GM19468 (cell line): ENCODE measurements at regions not wholly inside any gene's neighbourhood (a gene's known extent, or its start where the extent isn't known, plus 50 kb on each side); places are given as distances from the start of the nearest gene placed in this dataset.

Source experiments
- ATAC-seq: cut with Tn5 transposase; IDR thresholded peaks from one replicate; pipeline ENCODE4 v1.9.1; 2021; ENCODE audit warnings: mild to moderate bottlenecking, moderate library complexity, moderate number of reproducible peaks; ENCODE audit not compliant: unreplicated experiment; ENCODE audit errors: extremely low read depth

DNA sequence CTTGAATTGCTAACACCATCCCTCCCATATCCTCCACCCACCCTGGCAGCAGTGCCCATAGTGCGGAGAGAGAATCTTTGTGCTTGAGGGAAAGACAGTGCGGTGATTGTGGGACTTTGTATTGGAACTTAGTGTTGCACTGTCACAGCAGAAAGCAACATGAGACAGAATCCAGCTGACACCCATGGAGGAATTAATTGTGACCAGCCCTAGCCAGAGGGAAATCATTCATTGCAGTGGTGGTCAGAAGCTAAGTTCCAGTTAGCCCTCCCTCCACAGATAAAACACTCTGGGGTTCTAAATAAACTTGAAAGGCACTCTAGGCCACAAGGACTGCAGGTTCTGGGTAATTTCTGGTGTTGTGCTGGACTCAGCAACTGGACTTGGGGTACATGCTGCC, 1002.6 kb downstream of the TMTC2 start:
- no peak for ATAC-seq

DNA sequence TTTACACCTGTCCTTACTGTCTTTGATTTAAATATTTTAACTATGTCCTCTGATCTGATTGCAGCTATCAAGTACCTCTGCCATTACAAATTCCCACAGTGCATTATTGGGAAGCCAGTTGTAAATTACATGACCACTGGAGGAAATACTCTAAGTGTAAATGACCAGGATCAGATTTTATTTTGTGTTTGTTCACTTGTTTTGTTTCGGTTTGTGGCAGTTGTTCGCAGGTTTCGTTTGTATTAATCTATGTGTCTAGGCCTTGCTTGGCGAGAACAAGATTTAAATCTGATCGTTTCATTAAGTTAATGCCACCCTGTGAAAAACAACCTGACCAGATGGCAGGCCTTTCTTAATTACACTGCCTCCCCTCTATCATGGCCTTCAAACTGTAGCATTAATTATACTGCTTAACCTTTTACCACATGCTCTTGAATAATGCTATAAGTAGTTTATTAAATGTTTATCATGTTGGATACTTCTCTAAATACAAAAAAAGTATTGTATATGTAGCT, 990.1 kb downstream of the TMTC2 start:
- ATAC-seq: no peak

DNA sequence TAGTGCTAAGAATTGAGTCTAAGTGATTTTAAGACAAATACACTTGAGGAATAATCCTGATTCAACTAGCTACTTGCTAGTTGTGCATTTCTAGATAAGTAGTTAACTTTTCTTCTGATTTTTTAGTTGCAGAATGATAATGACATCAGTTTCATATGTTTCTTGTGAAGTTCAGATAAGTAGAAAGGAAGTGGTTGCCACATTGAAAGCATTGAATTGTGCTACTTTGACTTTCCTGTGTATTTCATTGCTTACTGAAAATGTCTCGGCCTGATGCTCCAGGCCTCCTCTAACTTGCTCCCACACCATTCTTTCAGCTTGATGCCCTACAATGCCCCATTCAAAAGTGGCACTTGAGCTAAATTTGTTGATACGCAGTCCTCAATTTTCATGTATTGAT, 980.0 kb downstream of the TMTC2 start:
- no peak for ATAC-seq

DNA sequence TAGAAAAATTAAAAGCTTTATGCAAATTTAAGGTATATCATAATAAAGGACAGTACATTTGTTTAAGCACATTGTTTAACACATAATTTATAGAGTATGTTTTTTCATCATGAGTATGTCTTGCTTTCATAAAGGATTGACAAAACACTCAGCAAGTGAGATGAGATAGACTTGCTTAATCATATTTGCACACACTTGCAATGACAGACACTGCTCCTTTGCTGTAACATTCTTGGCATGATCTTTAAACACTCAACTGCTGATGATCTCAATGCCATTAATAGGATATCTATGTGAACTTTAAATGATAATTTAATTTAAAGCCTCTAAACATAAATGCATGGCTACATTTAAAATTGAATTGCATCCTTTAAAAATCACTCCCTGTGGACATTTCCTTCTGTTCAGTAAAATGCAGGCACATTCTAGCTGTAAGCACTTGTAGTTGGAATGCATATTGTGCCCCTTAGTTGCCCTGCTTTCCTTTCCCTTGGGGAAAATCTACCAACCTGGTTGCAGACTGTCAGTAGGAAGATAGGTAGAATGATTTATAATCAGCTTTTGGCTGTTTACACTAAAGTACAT, 979.0 kb downstream of the TMTC2 start:
- ATAC-seq: no peak

DNA sequence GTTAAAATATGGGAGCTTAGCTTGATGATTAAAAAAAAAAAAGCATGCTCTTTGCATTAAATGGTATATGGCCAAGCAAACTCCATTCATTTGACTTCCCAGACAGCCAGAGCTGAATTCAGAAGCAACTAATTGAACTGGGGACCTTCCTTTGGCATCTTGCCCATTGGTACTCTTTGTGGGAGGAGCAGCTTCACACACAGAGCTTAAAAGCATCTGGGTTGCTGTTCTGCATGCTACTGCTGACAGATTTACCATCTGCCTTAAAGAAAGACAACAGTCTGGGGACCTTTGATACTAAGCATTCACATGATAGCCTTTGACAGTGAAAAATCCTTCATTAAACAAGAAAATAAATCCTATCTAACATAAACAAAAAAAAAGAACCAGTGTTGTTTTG, 977.9 kb downstream of the TMTC2 start:
- ATAC-seq: no peak

DNA sequence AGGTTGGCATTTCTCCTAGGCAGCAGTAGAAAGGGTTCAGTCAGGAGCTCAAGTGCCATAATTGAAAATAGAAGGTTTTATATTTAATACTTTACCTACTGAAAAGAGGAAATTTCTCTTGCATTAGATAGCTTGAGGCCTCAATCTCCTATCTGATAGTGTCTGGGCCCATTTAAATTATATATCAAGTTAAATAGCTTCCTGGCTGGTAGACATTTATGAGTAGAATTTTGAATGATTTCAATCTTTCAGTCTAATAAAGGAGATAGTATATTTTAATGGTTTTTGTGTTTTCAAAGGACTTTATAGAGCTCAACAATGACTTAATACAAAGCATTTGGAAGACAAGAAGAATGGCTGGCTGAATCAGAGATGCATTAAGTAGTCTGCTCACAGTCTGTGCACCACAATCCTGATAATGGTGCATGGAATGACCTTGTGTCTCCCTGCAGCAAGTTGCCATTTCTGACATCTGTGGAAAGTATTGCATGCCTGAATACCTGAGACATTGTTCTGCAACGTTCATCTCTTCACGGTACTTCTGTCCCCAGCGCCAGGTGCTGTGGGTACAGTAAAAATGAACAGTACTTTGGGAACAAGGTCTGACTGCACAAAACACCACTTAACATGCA, 974.1 kb downstream of the TMTC2 start:
- ATAC-seq: no peak

DNA sequence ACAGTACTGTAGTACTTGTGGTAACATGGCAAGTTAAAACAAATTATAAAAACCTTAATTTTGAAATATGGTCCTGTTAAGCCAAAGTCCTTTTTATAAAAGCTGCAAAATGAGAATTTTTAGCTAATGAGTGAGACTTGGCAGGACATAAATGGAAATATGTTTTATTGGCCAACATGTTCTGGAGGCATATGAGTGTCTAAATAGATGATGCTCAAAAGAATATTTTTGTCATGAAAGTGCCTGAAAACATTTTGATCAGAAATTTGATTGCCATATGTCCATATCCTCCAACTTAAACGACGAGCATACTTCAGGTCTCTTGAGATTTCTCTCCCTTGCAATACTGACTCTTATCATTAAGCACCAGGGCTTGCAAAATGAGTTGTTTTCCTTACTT, 972.6 kb downstream of the TMTC2 start:
- no peak for ATAC-seq

DNA sequence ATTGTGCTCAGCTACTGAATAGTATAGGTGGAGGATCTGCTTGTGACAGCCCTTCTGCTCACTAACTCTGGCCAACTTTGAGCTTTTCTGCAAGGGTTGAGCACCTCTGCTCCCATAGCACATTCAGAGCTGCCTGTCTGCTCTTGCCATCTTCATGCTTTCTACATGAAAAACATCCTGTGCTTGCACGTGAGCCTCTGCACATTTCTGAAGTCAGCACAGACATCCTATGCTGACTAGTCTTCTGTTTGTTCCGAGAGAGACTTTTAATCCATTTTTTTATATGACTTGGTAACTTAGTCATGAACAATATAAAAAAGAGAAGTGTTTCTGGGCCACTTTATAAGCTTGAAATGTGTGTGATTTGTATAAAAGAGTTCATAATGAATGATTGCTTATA, 969.3 kb downstream of the TMTC2 start:
- no peak for ATAC-seq

DNA sequence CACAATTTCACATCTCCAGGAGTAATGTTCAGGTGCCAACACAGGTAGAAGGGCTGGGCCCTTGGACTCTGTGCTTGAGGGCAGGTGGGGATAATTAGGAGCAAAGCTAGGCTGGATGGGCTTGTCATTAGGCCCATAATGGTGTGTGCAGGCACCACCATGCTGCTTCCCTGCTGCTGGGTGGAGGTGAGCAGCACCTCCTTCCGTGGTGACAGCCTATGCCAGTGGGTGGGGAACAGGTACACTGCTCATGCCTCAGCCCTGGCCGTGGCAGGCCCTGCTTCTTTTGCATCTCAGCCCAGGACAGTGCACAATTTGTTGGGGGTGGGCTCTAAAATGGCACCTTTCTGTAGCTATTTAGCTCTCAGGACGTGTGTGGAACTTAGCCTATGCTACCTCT, 955.5 kb downstream of the TMTC2 start:
- ATAC-seq: no peak

DNA sequence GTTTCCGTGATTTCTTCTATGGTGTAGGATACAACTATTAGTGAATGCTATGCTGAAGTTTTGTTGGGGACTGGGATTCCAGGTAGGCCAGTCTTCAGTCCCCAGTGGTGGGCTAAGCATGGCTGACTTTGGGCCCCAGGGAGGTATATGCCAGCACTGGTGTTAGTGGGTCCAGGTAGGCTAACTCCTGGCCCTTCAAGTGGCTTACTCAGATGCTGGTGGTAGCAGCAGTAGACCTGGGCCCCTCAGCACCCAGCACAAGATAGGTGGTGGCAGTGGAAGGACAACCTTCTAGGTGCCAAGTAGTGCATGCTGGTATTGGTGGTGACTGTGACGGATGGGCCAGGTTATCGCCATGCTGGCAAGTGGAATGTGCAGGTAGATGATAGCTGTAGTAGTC, 955.1 kb downstream of the TMTC2 start:
- no peak for ATAC-seq

DNA sequence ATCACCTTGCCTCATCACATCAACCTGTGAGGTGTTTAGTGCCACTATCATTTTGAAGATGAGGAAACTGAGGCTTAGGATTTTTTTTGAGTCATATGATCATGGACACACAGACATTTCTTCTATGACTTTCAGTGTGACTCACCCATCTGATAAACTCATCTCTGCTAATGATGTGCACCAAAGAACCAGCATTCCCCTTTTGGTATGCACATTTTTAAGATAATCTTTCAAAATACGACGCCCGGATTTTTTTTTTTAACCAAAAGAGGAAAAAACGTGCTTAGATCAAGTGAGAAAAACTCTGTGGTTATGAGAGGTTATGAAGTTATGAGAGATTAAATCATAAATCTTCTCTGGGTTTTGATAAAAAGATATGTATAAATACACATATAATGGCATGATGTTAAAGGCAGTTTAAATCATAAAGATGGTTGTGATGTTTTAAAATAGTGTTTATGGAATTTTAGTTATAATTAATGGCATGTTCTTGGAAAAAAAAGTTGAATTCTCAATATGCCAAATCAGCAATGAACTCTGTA, 948.1 kb downstream of the TMTC2 start:
- no peak for ATAC-seq

DNA sequence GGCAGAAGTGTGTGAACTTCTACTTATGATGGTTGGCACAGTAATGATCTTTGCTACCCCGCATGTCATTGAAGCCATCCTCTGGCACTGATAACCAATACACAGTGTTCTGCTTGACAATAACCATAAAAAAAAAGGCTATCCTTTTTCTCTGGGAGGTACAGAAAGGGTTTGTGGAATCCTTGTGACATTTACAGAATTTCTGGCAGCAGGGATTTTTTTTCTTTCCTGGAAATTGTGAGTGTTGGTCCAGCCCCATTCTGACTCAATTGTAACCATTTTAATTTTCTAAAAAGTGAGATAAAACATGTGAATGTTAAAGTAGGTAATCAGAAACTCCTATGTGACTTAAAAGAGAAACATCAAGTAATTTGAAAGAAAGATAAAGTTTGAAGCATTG, 943.8 kb downstream of the TMTC2 start:
- no peak for ATAC-seq

DNA sequence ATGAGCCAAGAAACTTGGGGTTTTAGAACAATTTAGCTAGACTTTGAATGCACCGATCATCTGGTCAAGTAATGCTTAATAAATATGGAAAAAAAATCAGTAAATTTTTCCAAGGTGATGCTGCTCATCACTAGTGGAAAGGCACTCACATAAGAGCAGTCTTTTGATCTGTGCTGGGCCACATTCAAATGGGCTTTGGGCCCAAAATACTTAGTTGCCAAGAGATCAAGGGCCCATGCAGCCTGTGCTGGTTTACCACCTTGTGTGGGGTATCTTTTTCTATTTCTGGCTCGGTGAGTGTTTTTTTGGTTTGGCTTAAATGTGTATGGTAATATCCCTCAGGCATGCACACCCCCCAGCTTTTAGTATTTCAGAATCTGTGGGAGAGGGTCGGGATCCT, 943.2 kb downstream of the TMTC2 start:
- no peak for ATAC-seq

DNA sequence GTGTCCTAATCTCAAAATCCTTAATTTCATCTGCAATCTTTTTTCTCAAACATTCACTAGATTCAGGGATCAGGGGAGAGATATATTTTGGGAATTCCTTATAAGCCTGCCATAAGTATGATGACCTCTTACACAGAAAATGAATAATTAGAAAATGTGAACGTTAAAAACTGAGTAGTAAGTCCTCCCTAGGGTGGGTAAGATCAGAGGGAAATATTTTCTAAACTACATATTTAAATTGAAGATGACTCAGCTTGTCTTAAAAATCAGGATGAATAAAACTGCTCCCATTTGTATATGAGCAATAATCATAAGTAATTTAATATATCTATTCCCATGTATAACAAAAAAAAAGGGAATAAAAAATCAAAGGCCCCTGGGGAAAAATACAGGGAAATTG, 935.5 kb downstream of the TMTC2 start:
- no peak for ATAC-seq

DNA sequence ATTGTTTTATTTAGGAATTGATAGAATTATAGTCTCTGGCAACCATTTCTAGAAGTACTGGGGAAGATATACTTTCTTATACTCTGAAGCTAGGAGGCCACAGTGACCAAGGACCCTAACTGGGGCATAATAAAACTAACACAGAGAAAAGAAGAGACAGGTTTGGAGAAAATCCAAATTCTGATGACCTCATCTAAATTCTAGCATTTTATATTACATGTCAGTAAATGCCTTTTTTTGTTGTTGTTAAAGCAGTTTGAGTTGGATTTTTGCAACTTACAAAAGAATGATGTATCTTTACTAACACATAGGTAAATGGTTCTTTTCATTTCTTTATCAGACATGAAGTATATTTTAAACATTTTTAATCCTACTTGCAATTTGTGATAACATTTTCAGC, 933.3 kb downstream of the TMTC2 start:
- ATAC-seq: no peak

DNA sequence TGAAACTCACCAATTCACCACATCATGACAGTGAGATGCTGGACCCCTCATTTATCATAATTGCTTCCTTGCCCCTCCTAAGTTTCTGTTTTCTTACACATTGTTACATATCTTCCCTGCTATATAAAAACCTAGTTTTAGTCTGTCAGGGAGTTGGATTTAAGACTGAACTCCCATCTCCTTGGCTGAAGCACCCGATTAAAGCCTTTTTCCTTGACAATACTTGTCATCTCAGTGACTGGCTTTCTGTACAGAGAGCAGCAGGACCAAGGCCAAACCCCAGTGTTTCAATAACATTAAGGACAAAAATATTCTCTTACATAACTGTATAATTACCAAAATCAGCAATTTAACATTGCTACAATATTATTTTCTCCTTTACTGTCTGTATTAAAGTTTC, 928.4 kb downstream of the TMTC2 start:
- ATAC-seq: no peak

DNA sequence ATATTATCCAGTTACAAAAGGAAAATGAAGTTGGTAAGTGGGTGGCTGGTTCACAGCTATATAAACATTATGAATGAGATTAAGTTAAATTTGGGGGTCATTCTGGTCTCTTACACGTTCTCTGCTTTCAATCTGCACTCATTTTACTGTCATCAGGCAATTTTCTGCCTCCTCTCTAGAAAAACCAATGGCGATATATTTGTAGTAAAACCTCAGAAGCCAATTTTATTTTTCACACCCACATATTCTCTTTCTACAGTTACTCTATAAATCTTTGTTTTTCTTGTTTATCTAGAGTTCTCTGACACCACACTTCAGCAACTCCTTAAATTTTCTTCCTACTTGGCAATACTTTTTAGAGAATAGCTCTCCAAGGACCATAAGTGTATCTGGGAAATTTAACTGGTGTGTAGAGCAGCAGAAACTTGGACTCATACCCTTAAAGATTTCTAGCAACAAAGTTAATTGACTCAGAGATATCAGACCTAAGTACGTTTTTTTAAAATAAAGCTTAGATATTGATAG, 926.9 kb downstream of the TMTC2 start:
- no peak for ATAC-seq

DNA sequence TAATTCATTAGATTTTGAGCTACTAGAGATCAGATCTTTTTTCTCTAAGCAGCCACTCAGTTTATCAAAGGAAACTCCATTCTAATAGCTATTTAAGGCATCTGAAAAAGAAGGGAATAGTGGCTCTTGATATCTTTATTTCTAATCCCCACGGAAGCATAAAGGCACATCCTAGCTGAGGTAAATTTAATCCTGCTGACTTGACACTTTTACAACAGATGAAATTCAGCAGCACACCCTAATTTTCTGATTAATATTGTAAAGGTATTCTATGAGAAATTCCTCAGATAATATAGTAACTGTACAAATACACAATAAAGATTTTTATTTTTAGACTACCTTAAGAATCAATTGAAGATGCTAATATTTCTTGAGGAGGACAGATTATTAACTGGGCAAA, 916.4 kb downstream of the TMTC2 start:
- ATAC-seq: no peak

DNA sequence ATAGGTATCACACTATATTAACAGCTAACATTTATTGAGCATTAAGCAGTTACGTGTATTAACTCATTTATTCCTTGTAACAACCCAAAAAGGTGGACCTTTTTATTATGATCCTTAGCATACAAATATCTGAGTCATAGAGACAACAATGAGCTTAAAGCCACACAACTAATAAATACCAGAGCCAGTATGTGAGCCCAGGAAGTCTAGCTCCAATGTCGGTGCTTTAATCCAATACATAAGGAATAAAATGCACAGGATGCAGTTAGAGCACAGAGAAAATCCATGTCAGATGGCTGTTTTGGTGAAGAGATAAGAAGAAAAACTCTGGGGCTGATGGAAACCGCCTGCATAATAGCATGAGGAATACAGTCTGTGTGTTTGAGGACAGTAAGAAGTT, 888.6 kb downstream of the TMTC2 start:
- no peak for ATAC-seq

DNA sequence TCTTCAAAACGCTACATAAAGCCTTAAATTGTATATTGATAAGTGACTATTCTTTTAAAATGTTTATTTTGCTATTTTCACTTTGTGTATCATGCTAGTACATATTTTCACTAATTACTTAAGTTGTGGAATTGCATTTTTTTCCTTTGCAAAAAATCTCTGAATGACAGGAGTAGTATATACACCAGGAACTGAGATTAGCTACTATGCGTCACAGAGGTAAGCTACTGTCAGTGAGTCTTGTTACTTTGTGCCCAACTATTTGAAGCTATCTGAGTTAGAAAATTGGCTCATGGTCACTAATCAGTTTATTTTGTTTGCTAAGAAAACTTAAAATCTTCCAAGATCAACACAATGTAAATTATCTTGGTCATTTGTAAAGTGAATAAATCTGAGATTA, 887.4 kb downstream of the TMTC2 start:
- no peak for ATAC-seq

DNA sequence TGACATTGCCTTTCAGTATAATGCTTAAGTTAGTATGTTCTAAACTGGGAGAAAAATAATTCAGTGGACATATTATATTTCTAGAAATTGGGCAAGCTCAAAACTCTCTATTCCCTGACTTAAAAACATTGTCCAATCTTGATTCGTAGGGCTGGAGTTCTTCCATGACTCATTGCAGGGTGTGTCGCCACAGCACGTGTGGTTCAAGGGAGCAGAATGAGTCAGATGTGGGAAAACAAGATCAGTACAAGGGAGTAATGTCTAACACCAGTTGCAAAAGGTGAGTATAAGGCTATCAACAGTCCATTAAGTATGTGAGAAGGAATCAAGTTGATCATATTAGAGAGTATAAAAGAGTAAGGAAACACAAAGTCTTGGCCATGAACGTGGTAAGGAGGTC, 887.0 kb downstream of the TMTC2 start:
- no peak for ATAC-seq

DNA sequence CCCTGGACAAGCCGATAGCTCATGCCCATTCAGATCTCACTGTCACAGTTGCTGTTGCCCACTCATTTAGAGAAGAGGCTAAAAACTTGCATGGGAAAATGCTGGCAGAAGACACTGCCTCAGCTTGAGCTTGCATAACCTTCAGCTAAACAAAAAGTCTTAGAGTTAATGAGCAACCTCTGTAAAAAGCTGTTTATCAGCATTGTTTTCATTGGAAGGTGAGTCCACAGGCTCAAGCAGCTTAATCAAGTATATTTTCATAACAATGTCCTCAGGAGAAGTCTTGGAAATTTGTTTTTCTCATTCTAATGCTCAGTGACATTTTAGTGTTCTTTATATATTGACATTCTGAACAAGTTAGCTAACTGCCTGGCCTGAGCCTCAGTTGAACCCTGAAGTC, 872.9 kb downstream of the TMTC2 start:
- ATAC-seq: no peak
